GM12892 (cell line): ENCODE measurements at regions not wholly inside any gene's neighbourhood (a gene's known extent, or its start where the extent isn't known, plus 50 kb on each side); places are given as distances from the start of the nearest gene placed in this dataset.

Experiments
- POLR2A ChIP-seq: IDR thresholded peaks from 2 replicates; pipeline ENCODE4 v1.6.1; 2011; ENCODE audit warnings: low read depth, low read length, control low read depth
- POLR2AphosphoS5 ChIP-seq: IDR thresholded peaks from 2 replicates; pipeline ENCODE4 v1.6.1; 2011; ENCODE audit warnings: low read depth, low read length, control low read depth
- TAF1 ChIP-seq: IDR thresholded peaks from 2 replicates; pipeline ENCODE4 v1.6.1; 2011; ENCODE audit warnings: low read depth, mild to moderate bottlenecking, control low read depth, low read length, borderline replicate concordance

DNA sequence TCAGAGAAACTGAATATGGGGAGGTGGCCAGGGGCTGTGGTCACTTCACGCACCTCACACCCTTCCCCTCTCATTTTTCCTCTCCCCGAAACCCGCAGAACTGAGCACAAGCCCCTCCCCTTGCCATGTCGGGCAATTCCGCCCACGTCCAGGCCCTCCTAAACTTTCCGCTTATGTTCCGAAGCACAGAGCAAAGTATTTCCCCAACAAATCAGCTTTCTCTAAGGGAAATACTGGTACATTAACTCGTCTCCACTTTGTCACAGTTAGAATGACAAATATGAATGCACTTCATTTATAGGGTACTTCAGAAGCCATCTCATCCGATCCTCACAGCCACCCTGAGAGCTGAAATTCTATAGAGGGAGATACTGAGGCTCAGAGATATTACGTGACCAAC is 94.7 kb upstream of the TMEM45B start:
- no peak for TF ChIP-seq POLR2A
- TF ChIP-seq TAF1 = no peak
- no peak for TF ChIP-seq POLR2AphosphoS5
